Left lung (tissue), 4 donors: ENCODE measurements at regions not wholly inside any gene's neighbourhood (a gene's known extent, or its start where the extent isn't known, plus 50 kb on each side); places are given as distances from the start of the nearest gene placed in this dataset.
A peak's percentile ranks its signal among the peaks of the same experiment; 100 is the strongest.

Source experiments
- ATAC-seq: fragments of 200-7000 bp; cut with Tn5 transposase; one replicate; pipeline ENCODE4 v1.9.1; 2020; ENCODE audit warnings: moderate library complexity
- DNase-seq, 4 donors: peaks; one replicate each; pipeline ENCODE4 v3.0.0-alpha.2; 2013 to 2020
- H3K27ac ChIP-seq, 2 donors: fragments of 200-600 bp; sonication (generic) in 1 of 2; one replicate each; pipeline versions ENCODE4 v1.5.0 to v1.8.0; 2020 to 2021
- H3K27me3 ChIP-seq, 2 donors: fragments of 200-600 bp; sonication (generic) in 1 of 2; one replicate each; pipeline versions ENCODE4 v1.5.0 to v1.8.0; 2020 to 2021
- H3K36me3 ChIP-seq, 2 donors: fragments of 200-600 bp; sonication (generic) in 1 of 2; one replicate each; pipeline versions ENCODE4 v1.5.0 to v1.8.0; 2020 to 2021
- H3K4me1 ChIP-seq, 2 donors: fragments of 200-600 bp; one replicate each; pipeline ENCODE4 v1.8.0; 2021
- H3K4me3 ChIP-seq, 2 donors: fragments of 200-600 bp; sonication (generic) in 1 of 2; one replicate each; pipeline versions ENCODE4 v1.5.0 to v1.8.0; 2020 to 2021; ENCODE audit warnings: mild to moderate bottlenecking in 1 of 2
- H3K9me3 ChIP-seq, 2 donors: fragments of 200-600 bp; sonication (generic) in 1 of 2; one replicate each; pipeline versions ENCODE4 v1.5.0 to v1.8.0; 2020 to 2021
- CTCF ChIP-seq, 2 donors: fragments of 200-600 bp; sonication (generic) in 1 of 2; IDR thresholded peaks; one replicate each; pipeline versions ENCODE4 v1.5.0 to v1.8.0; 2021; ENCODE audit warnings: antibody characterized with exemption in 2 of 2
- intact Hi-C, 2 donors: fragments of 100-400 bp; cut with DNase I; formaldehyde crosslinking; loops; one replicate each; pipeline versions ENCODE4 v1.11.2 to v1.14.2; 2022
- donor health status: DM: no; HTN: yes; CAD: no.
- donor health status: DM: no; HTN: no; CAD: no.

GRCh38 chr13:109644069-109644750 lies 142.2 kb downstream of the IRS2 start:
- DNase-seq = no peak
- Histone ChIP-seq H3K27ac (no peak overlapping the region), H3K4me3 (no peak overlapping the region), H3K27me3 (no peaks in the 10 kb centered on the region), H3K9me3 (peaks cover 0 to 25% of the 10 kb centered on the region in 2 donors), H3K36me3 (no peaks in the 10 kb centered on the region), H3K4me1 (peaks cover 0 to 5% of the 10 kb centered on the region in 2 donors)
- no peak for TF ChIP-seq CTCF (IDR thresholded peaks at IDR 0.05)
- intact Hi-C loops = no loop called here
- ATAC-seq = no peak

GRCh38 chr13:109642358-109642757 lies 144.0 kb downstream of the IRS2 start:
- no peak overlapping the region for H3K4me3 ChIP-seq
- DNase-seq (no peak), ATAC-seq (no peak)
- H3K27me3 ChIP-seq = no peaks in the 10 kb centered on the region
- H3K36me3 ChIP-seq = no peaks in the 10 kb centered on the region
- no peak overlapping the region for H3K27ac ChIP-seq
- H3K9me3 ChIP-seq = peaks cover 0 to 37% of the 10 kb centered on the region in 2 donors
- H3K4me1 ChIP-seq = peaks cover 0 to 5% of the 10 kb centered on the region in 2 donors
- no peak for TF ChIP-seq CTCF (IDR thresholded peaks at IDR 0.05)
- intact Hi-C loops = no loop called here

GRCh38 chr13:109636736-109637135 lies 149.6 kb downstream of the IRS2 start:
- Histone ChIP-seq H3K36me3 (no peaks in the 10 kb centered on the region), H3K9me3 (peaks cover 0 to 35% of the 10 kb centered on the region in 2 donors), H3K4me3 (no peak overlapping the region), H3K27me3 (no peaks in the 10 kb centered on the region), H3K4me1 (no peaks in the 10 kb centered on the region), H3K27ac (no peak overlapping the region)
- intact Hi-C loops = no loop called here
- TF ChIP-seq CTCF (IDR thresholded peaks at IDR 0.05) = no peak
- DNase-seq (no peak), ATAC-seq (no peak)

GRCh38 chr13:109631069-109631468 lies 155.3 kb downstream of the IRS2 start:
- H3K27me3 ChIP-seq = no peaks in the 10 kb centered on the region
- H3K36me3 ChIP-seq = no peaks in the 10 kb centered on the region
- H3K9me3 ChIP-seq = no peaks in the 10 kb centered on the region
- DNase-seq (no peak), ATAC-seq (no peak)
- no peak for TF ChIP-seq CTCF (IDR thresholded peaks at IDR 0.05)
- no peak overlapping the region for H3K4me3 ChIP-seq
- H3K27ac ChIP-seq = no peak overlapping the region
- intact Hi-C loops = no loop called here
- H3K4me1 ChIP-seq = no peaks in the 10 kb centered on the region

GRCh38 chr13:109630271-109630670 lies 156.1 kb downstream of the IRS2 start:
- H3K4me3 ChIP-seq = no peak overlapping the region
- no peak for ATAC-seq

More at GRCh38 chr13:109630271-109630670, 156.1 kb downstream of the IRS2 start:
- H3K9me3 ChIP-seq = no peaks in the 10 kb centered on the region
- TF ChIP-seq CTCF (IDR thresholded peaks at IDR 0.05) = no peak
- H3K36me3 ChIP-seq = no peaks in the 10 kb centered on the region
- H3K27ac ChIP-seq = no peak overlapping the region
- H3K27me3 ChIP-seq = no peaks in the 10 kb centered on the region
- H3K4me1 ChIP-seq = no peaks in the 10 kb centered on the region
- intact Hi-C loops = no loop called here
- peak in 1 of 4 donors; percentile 16 for DNase-seq
